Ascending aorta (tissue), 2 donors: ENCODE measurements at regions not wholly inside any gene's neighbourhood (a gene's known extent, or its start where the extent isn't known, plus 50 kb on each side); places are given as distances from the start of the nearest gene placed in this dataset.
"Not testable (repeated sequence)": the region's sequence is repeated elsewhere in the genome, so short reads cannot be mapped to it uniquely, and the experiment has no call there.

Source experiments
- DNase-seq, 2 donors: peaks; one replicate each; pipeline ENCODE4 v3.0.0-alpha.2; 2019; ENCODE audit warnings: low spot score in 2 of 2
- H3K27ac ChIP-seq, 2 donors: fragments of 200-600 bp; sonication (generic); one replicate each; pipeline ENCODE4 v1.5.1; 2016 to 2017; ENCODE audit warnings: mild to moderate bottlenecking in 1 of 2
- H3K27me3 ChIP-seq: fragments of 200-600 bp; sonication (generic); one replicate; pipeline ENCODE4 v1.5.1; 2017
- H3K36me3 ChIP-seq, 2 donors: fragments of 200-600 bp; sonication (generic); one replicate each; pipeline ENCODE4 v1.5.1; 2016
- H3K4me1 ChIP-seq, 2 donors: fragments of 200-600 bp; sonication (generic); one replicate each; pipeline ENCODE4 v1.5.1; 2016 to 2017; ENCODE audit warnings: mild to moderate bottlenecking in 1 of 2
- H3K4me3 ChIP-seq, 2 donors: fragments of 200-600 bp; sonication (generic); one replicate each; pipeline ENCODE4 v1.5.1; 2016 to 2017; ENCODE audit warnings: mild to moderate bottlenecking in 1 of 2
- H3K9me3 ChIP-seq, 2 donors: fragments of 200-600 bp; sonication (generic); one replicate each; pipeline ENCODE4 v1.5.1; 2016
- CTCF ChIP-seq, 3 experiments: fragments of 200-600 bp in 2 of 3; fragments of 450-650 bp in 1 of 3; sonication (generic) in 2 of 3; IDR thresholded peaks; one replicate each; pipeline ENCODE4 v1.5.1; 2016 to 2019; ENCODE audit warnings: antibody characterized with exemption in 3 of 3, mild to moderate bottlenecking in 1 of 3, moderate library complexity in 1 of 3
- intact Hi-C: fragments of 100-400 bp; cut with DNase I; formaldehyde crosslinking; loops from one replicate; pipeline ENCODE4 v1.15.1; 2023

DNA sequence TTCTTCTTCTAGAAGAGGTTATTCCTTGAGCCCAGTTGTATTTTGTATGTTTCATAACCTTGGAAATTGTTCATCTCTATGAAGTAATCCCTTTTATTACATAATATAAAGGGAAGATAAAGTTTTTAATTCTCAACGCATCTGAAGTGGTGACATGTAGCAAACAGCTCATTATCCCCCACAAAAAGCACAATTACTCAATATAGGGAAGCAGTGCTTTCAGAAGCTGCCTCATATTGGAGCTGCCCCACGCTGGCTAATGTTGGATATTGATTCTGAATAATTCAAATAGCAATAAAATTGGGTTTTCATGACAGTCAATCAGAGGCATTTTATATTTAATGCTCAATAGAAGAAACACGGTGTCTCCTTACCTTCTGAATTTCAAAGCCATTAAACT, 604.3 kb upstream of the RBFOX1 start:
- Histone ChIP-seq H3K9me3 (no peaks in the 10 kb centered on the region), H3K4me1 (no peaks in the 10 kb centered on the region), H3K27ac (no peak overlapping the region), H3K36me3 (no peaks in the 10 kb centered on the region), H3K27me3 (no peaks in the 10 kb centered on the region), H3K4me3 (no peak overlapping the region)
- TF ChIP-seq CTCF (IDR thresholded peaks at IDR 0.05) = no peak
- DNase-seq = no peak
- intact Hi-C loops = no loop called here

GRCh38 chr16:6726621-6727020, 606.0 kb upstream of the RBFOX1 start:
- no peak for DNase-seq
- Histone ChIP-seq H3K27ac (no peak overlapping the region), H3K27me3 (no peaks in the 10 kb centered on the region), H3K9me3 (no peaks in the 10 kb centered on the region), H3K36me3 (no peaks in the 10 kb centered on the region), H3K4me3 (no peak overlapping the region), H3K4me1 (no peaks in the 10 kb centered on the region)
- TF ChIP-seq CTCF (IDR thresholded peaks at IDR 0.05) = no peak
- intact Hi-C loops = no loop called here

DNA sequence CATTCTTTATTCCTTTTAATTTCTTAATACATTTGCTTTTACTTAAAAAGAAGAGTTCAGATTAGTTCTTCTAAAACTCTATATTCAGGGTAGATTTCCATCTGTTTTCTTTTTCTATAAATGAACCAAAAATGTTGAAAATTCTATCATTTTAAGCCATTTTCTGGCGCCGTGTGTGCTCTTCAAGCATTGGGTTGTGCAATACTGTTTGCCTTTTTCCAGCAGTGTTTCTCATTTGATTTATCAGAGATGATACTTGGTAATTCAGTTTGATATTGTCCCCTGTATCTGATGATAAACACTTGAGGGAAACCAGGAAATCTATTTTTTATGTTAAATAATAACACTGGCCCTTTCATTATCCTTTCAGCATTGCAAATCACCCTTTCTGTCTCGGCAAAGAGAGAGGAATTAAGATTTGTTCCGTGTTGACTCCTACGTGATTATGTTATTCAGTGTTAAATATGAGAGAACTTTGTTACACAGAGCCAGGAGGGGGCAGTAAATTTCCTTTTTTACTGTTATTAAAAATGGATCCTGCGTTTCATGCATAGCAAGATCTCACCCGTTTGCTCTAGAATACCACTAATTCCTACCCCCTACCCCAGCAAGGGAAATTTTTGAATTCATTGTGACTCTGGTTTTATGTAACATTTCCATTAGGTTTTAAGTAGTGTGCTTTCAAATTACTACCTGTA, 606.9 kb upstream of the RBFOX1 start:
- Histone ChIP-seq H3K4me1 (no peaks in the 10 kb centered on the region), H3K9me3 (no peaks in the 10 kb centered on the region), H3K27me3 (no peaks in the 10 kb centered on the region), H3K36me3 (no peaks in the 10 kb centered on the region), H3K4me3 (no peak overlapping the region), H3K27ac (no peak overlapping the region)
- no peak for TF ChIP-seq CTCF (IDR thresholded peaks at IDR 0.05)
- intact Hi-C loops = no loop called here
- DNase-seq = no peak

GRCh38 chr16:6725206-6725605, 607.4 kb upstream of the RBFOX1 start:
- H3K36me3 ChIP-seq, H3K27me3 ChIP-seq, H3K27ac ChIP-seq, H3K9me3 ChIP-seq, intact Hi-C loops, H3K4me1 ChIP-seq, H3K4me3 ChIP-seq, DNase-seq: not testable (repeated sequence)

DNA sequence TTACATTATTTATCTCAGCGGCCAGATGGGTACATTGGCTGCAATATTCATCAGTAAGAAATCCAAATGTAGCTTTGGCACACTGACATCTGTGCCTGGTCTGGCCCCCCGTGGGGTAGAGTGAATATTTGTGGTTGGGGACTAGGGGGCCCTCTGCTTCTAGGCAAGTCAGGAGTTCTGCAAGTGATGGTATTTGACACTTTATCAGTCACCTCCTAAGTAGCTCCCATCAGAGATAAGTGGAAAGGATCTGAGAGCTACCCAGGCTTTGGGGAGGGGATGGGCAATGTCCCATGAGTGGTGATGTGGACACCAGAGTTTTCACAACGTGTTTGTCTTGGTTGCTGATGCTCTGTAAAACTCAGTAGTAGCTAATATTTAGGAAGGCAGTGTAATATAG, 609.9 kb upstream of the RBFOX1 start:
- intact Hi-C loops = no loop called here
- H3K4me1 ChIP-seq = no peaks in the 10 kb centered on the region
- H3K27me3 ChIP-seq = no peaks in the 10 kb centered on the region
- no peak overlapping the region for H3K27ac ChIP-seq
- no peak overlapping the region for H3K4me3 ChIP-seq
- no peaks in the 10 kb centered on the region for H3K36me3 ChIP-seq
- TF ChIP-seq CTCF (IDR thresholded peaks at IDR 0.05) = no peak
- no peak for DNase-seq
- no peaks in the 10 kb centered on the region for H3K9me3 ChIP-seq

DNA sequence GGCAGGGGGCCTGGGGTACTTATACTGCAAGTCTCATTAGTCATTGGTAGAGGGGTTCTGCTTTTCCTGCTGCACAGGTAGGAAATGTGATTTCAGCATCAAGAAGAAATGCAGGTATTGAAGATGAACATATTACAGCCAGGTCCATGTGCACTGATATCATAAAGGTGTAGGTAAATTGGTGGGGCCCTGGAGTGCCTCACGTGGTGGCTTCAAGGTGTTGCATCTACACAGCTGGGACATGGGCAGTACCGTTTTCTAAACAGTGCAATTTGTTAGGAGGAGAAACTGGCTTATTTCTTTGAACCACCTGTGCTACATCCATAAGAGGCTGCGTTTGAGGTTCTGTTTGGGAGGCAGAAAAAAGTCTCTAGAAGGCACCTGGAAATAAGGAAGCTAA, 618.1 kb upstream of the RBFOX1 start:
- Histone ChIP-seq H3K27ac (no peak overlapping the region), H3K4me3 (no peak overlapping the region), H3K27me3 (no peaks in the 10 kb centered on the region), H3K4me1 (no peaks in the 10 kb centered on the region), H3K9me3 (no peaks in the 10 kb centered on the region), H3K36me3 (no peaks in the 10 kb centered on the region)
- TF ChIP-seq CTCF (IDR thresholded peaks at IDR 0.05) = no peak
- no peak for DNase-seq
- intact Hi-C loops = no loop called here
